Ovary (tissue), 3 donors: ENCODE measurements at regions not wholly inside any gene's neighbourhood (a gene's known extent, or its start where the extent isn't known, plus 50 kb on each side); places are given as distances from the start of the nearest gene placed in this dataset.

Source experiments
- EP300 ChIP-seq: sonication (generic); formaldehyde crosslinking; IDR thresholded peaks from one replicate; pipeline ENCODE4 v1.6.1; 2017; ENCODE audit warnings: antibody characterized with exemption
- POLR2A ChIP-seq: fragments of 450-650 bp; IDR thresholded peaks from one replicate; pipeline ENCODE4 v1.6.1; 2017; ENCODE audit warnings: antibody characterized with exemption, mild to moderate bottlenecking, moderate library complexity
- TF ChIP-seq, protein P1 (sequence below), 3 donors: fragments of 450-650 bp in 2 of 3; fragments of 200-600 bp in 1 of 3; IDR thresholded peaks; one replicate each; pipeline versions ENCODE4 v1.5.1 to v1.8.0; 2016 to 2022; ENCODE audit warnings: antibody characterized with exemption in 3 of 3, mild to moderate bottlenecking in 1 of 3
- donor health status: DM: no; HTN: no; CAD: no.

DNA sequence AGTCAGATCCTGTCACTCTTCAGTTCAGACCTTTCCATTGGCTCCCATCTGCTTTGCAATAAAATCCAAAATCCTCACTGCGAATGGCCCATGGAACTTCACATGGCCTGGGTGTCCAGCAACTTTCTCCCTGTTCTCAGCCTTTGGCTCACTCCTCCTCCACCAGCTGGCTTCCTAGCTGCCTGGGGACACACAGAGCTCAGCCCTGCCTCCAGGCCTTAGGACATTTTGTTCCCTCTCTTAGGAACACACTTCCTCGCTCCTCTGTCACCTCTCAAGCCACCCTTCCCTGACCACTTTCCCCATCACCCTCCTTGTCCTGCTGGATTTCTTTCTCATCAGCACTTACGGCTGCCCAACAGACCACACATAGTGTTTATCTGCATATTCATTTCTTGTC lies 419.6 kb downstream of the MED13L start:
- TF ChIP-seq, protein P1, sequence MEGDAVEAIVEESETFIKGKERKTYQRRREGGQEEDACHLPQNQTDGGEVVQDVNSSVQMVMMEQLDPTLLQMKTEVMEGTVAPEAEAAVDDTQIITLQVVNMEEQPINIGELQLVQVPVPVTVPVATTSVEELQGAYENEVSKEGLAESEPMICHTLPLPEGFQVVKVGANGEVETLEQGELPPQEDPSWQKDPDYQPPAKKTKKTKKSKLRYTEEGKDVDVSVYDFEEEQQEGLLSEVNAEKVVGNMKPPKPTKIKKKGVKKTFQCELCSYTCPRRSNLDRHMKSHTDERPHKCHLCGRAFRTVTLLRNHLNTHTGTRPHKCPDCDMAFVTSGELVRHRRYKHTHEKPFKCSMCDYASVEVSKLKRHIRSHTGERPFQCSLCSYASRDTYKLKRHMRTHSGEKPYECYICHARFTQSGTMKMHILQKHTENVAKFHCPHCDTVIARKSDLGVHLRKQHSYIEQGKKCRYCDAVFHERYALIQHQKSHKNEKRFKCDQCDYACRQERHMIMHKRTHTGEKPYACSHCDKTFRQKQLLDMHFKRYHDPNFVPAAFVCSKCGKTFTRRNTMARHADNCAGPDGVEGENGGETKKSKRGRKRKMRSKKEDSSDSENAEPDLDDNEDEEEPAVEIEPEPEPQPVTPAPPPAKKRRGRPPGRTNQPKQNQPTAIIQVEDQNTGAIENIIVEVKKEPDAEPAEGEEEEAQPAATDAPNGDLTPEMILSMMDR (IDR thresholded peaks at IDR 0.05), result no peak
- TF ChIP-seq EP300 (no peak), POLR2A (no peak)
